HG02763 (cell line): ENCODE measurements at regions not wholly inside any gene's neighbourhood (a gene's known extent, or its start where the extent isn't known, plus 50 kb on each side); places are given as distances from the start of the nearest gene placed in this dataset.

Source experiments
- ATAC-seq: cut with Tn5 transposase; IDR thresholded peaks from one replicate; pipeline ENCODE4 v1.9.1; 2021; ENCODE audit warnings: mild to moderate bottlenecking, moderate library complexity; ENCODE audit not compliant: unreplicated experiment

GRCh38 chr18:76771192-76771799 lies 51.1 kb upstream of the ZNF236 start:
- ATAC-seq: no peak

GRCh38 chr18:76767954-76768353 lies 54.4 kb upstream of the ZNF236 start:
- ATAC-seq: no peak

- ATAC-seq: no peak
These were observed 55.9 kb upstream of the ZNF236 start for GRCh38 chr18:76766429-76766828.

- no peak for ATAC-seq
These were observed 56.7 kb upstream of the ZNF236 start for GRCh38 chr18:76765649-76766048.

GRCh38 chr18:76764291-76764901 lies 58.0 kb upstream of the ZNF236 start:
- no peak for ATAC-seq

- ATAC-seq: no peak
These were observed 63.3 kb upstream of the ZNF236 start for GRCh38 chr18:76759056-76759455.

GRCh38 chr18:76757925-76758324 lies 64.4 kb upstream of the ZNF236 start:
- ATAC-seq: no peak

- no peak for ATAC-seq
These were observed 65.0 kb upstream of the ZNF236 start for GRCh38 chr18:76757335-76757734.

- ATAC-seq: no peak
These were observed 65.7 kb upstream of the ZNF236 start for GRCh38 chr18:76756531-76757253.

GRCh38 chr18:76754351-76754750 lies 68.0 kb upstream of the ZNF236 start:
- no peak for ATAC-seq

GRCh38 chr18:76752400-76752799 lies 70.0 kb upstream of the ZNF236 start:
- no peak for ATAC-seq

- no peak for ATAC-seq
These were observed 71.2 kb upstream of the ZNF236 start for GRCh38 chr18:76750917-76751890.

GRCh38 chr18:76750269-76750668 lies 72.1 kb upstream of the ZNF236 start:
- ATAC-seq: no peak

- no peak for ATAC-seq
These were observed 74.7 kb upstream of the ZNF236 start for GRCh38 chr18:76747676-76748075.

GRCh38 chr18:76741346-76741745 lies 81.0 kb upstream of the ZNF236 start:
- ATAC-seq: no peak

GRCh38 chr18:76736309-76736708 lies 86.0 kb upstream of the ZNF236 start:
- no peak for ATAC-seq

- no peak for ATAC-seq
These were observed 91.5 kb upstream of the ZNF236 start for GRCh38 chr18:76730901-76731300.

- no peak for ATAC-seq
These were observed 94.8 kb upstream of the ZNF236 start for GRCh38 chr18:76727589-76727988.

- ATAC-seq: no peak
These were observed 96.9 kb upstream of the ZNF236 start for GRCh38 chr18:76725445-76725844.

- ATAC-seq: no peak
These were observed 99.9 kb upstream of the ZNF236 start for GRCh38 chr18:76722224-76723061.
